Trophoblast cell (in vitro differentiated cells and primary cell): ENCODE measurements at regions not wholly inside any gene's neighbourhood (a gene's known extent, or its start where the extent isn't known, plus 50 kb on each side); places are given as distances from the start of the nearest gene placed in this dataset.

Experiments
- DNase-seq, 2 donors: peaks; one replicate each; pipeline ENCODE4 v3.0.0-alpha.2; 2016
- H2AFZ ChIP-seq: 2 replicates; pipeline ENCODE4 v1.6.1; 2013; ENCODE audit warnings: low read length, moderate library complexity, mild to moderate bottlenecking; ENCODE audit not compliant: insufficient read depth, poor library complexity
- H2AK5ac ChIP-seq: 2 replicates; pipeline ENCODE4 v1.6.1; 2013; ENCODE audit warnings: mild to moderate bottlenecking, low read length
- H2BK120ac ChIP-seq: 2 replicates; pipeline ENCODE4 v1.6.1; 2013; ENCODE audit warnings: low read length, mild to moderate bottlenecking, moderate library complexity; ENCODE audit not compliant: insufficient read depth, poor library complexity
- H2BK12ac ChIP-seq: 2 replicates; pipeline ENCODE4 v1.6.1; 2013; ENCODE audit warnings: mild to moderate bottlenecking, low read length, moderate library complexity
- H2BK5ac ChIP-seq: 2 replicates; pipeline ENCODE4 v1.6.1; 2013; ENCODE audit warnings: low read length, low read depth, moderate library complexity, mild to moderate bottlenecking; ENCODE audit not compliant: poor library complexity
- H3K14ac ChIP-seq: 2 replicates; pipeline ENCODE4 v1.6.1; 2013; ENCODE audit warnings: mild to moderate bottlenecking, low read length
- H3K18ac ChIP-seq: 2 replicates; pipeline ENCODE4 v1.6.1; 2013; ENCODE audit warnings: mild to moderate bottlenecking, low read length
- H3K23ac ChIP-seq: 2 replicates; pipeline ENCODE4 v1.6.1; 2013; ENCODE audit warnings: low read length
- H3K27ac ChIP-seq: 2 replicates; pipeline ENCODE4 v1.5.1; 2013; ENCODE audit warnings: low read depth, mild to moderate bottlenecking, inconsistent platforms, low read length, moderate library complexity
- H3K27me3 ChIP-seq: 2 replicates; pipeline ENCODE4 v1.6.1; 2013; ENCODE audit warnings: inconsistent platforms, mild to moderate bottlenecking, low read length, moderate library complexity; ENCODE audit not compliant: insufficient read depth
- H3K36me3 ChIP-seq, 2 experiments: 1 replicate in 1 of 2; 2 replicates in 1 of 2; pipeline ENCODE4 v1.6.1; 2013; ENCODE audit warnings: low read length in 2 of 2, mild to moderate bottlenecking in 2 of 2, moderate library complexity in 1 of 2; ENCODE audit not compliant: insufficient read depth in 2 of 2, control insufficient read depth in 1 of 2
- H3K4ac ChIP-seq: 2 replicates; pipeline ENCODE4 v1.6.1; 2013; ENCODE audit warnings: low read depth, mild to moderate bottlenecking, low read length, moderate library complexity
- H3K4me1 ChIP-seq, 2 experiments: 1 replicate in 1 of 2; 2 replicates in 1 of 2; pipeline ENCODE4 v1.6.1; 2013; ENCODE audit warnings: low read length in 2 of 2, mild to moderate bottlenecking in 2 of 2, moderate library complexity in 1 of 2; ENCODE audit not compliant: insufficient read depth in 2 of 2, control insufficient read depth in 1 of 2
- H3K4me2 ChIP-seq: 2 replicates; pipeline ENCODE4 v1.6.1; 2013; ENCODE audit warnings: inconsistent platforms, mild to moderate bottlenecking, low read length, moderate library complexity
- H3K4me3 ChIP-seq: 2 replicates; pipeline ENCODE4 v1.5.1; 2013; ENCODE audit warnings: mild to moderate bottlenecking, low read depth, low read length, inconsistent platforms
- H3K79me1 ChIP-seq: one replicate; pipeline ENCODE4 v1.6.1; 2013; ENCODE audit warnings: low read length
- H3K79me2 ChIP-seq: 2 replicates; pipeline ENCODE4 v1.6.1; 2013; ENCODE audit warnings: low read length, mild to moderate bottlenecking; ENCODE audit not compliant: control insufficient read depth, insufficient read depth, poor library complexity
- H3K9ac ChIP-seq: 2 replicates; pipeline ENCODE4 v1.6.1; 2013; ENCODE audit warnings: mild to moderate bottlenecking, low read length
- H3K9me3 ChIP-seq: 2 replicates; pipeline ENCODE4 v1.6.1; 2013; ENCODE audit warnings: low read depth, mild to moderate bottlenecking, control low read depth, inconsistent platforms, low read length; ENCODE audit not compliant: insufficient read depth
- H4K12ac ChIP-seq: 2 replicates; pipeline ENCODE4 v1.6.1; 2013; ENCODE audit warnings: low read depth, mild to moderate bottlenecking, low read length, moderate library complexity
- H4K8ac ChIP-seq: 2 replicates; pipeline ENCODE4 v1.6.1; 2013; ENCODE audit warnings: low read depth, mild to moderate bottlenecking, low read length, moderate library complexity
- H4K91ac ChIP-seq: one replicate; pipeline ENCODE4 v1.6.1; 2013; ENCODE audit warnings: low read depth, mild to moderate bottlenecking, low read length, moderate library complexity
- WGBS: extraction: QIAGEN DNeasy Blood & Tissue Kit; methylation state at CpG from one replicate; pipeline ENCODE4 v1.1.7; 2013; ENCODE audit warnings: missing lambda C conversion rate; ENCODE audit not compliant: insufficient read length, insufficient coverage; ENCODE audit errors: extremely low coverage; 5-methylcytosine and 5-hydroxymethylcytosine counted together

GRCh38 chr5:36792560-36793180 is 83.9 kb upstream of the NIPBL start:
- no peak overlapping the region for H2AFZ ChIP-seq
- H4K8ac ChIP-seq: no peak overlapping the region
- H2BK120ac ChIP-seq: no peak overlapping the region
- no peaks in the 10 kb centered on the region for H3K4me1 ChIP-seq
- H4K91ac ChIP-seq: no peak overlapping the region
- H3K79me2 ChIP-seq: no peaks in the 10 kb centered on the region
- no peak overlapping the region for H2AK5ac ChIP-seq
- no peaks in the 10 kb centered on the region for H3K36me3 ChIP-seq
- no peak overlapping the region for H3K9ac ChIP-seq
- WGBS: no CpG with 5 or more reads among the region's 4 CpGs
- no peak overlapping the region for H4K12ac ChIP-seq
- H3K18ac ChIP-seq: no peak overlapping the region
- no peak overlapping the region for H3K4ac ChIP-seq
- no peak for DNase-seq
- H3K23ac ChIP-seq: no peak overlapping the region
- no peak overlapping the region for H3K4me2 ChIP-seq
- no peak overlapping the region for H3K27ac ChIP-seq
- no peaks in the 10 kb centered on the region for H3K9me3 ChIP-seq
- no peak overlapping the region for H2BK12ac ChIP-seq
- no peaks in the 10 kb centered on the region for H3K79me1 ChIP-seq
- H3K14ac ChIP-seq: no peak overlapping the region
- no peak overlapping the region for H2BK5ac ChIP-seq
- H3K4me3 ChIP-seq: no peak overlapping the region
- no peaks in the 10 kb centered on the region for H3K27me3 ChIP-seq

- H3K23ac ChIP-seq: no peak overlapping the region
- H4K12ac ChIP-seq: no peak overlapping the region
- H3K9me3 ChIP-seq: no peaks in the 10 kb centered on the region
- H3K79me1 ChIP-seq: no peaks in the 10 kb centered on the region
- no peaks in the 10 kb centered on the region for H3K36me3 ChIP-seq
- no peak overlapping the region for H3K4me2 ChIP-seq
- H3K14ac ChIP-seq: no peak overlapping the region
- H3K4me1 ChIP-seq: no peaks in the 10 kb centered on the region
- H4K91ac ChIP-seq: no peak overlapping the region
- H2BK120ac ChIP-seq: no peak overlapping the region
- H2AK5ac ChIP-seq: no peak overlapping the region
- no peak overlapping the region for H4K8ac ChIP-seq
- H3K27ac ChIP-seq: no peak overlapping the region
- WGBS: no CpG with 5 or more reads among the region's 4 CpGs
- H3K27me3 ChIP-seq: no peaks in the 10 kb centered on the region
- H3K4me3 ChIP-seq: no peak overlapping the region
- no peak overlapping the region for H2BK12ac ChIP-seq
- H2AFZ ChIP-seq: no peak overlapping the region
- no peak overlapping the region for H3K18ac ChIP-seq
- DNase-seq: no peak
- no peak overlapping the region for H2BK5ac ChIP-seq
- H3K79me2 ChIP-seq: no peaks in the 10 kb centered on the region
- no peak overlapping the region for H3K9ac ChIP-seq
- no peak overlapping the region for H3K4ac ChIP-seq
Observed at GRCh38 chr5:36795366-36795765, 81.2 kb upstream of the NIPBL start.

GRCh38 chr5:36796155-36796554 is 80.4 kb upstream of the NIPBL start:
- no peak overlapping the region for H3K9ac ChIP-seq
- no peak overlapping the region for H3K4me3 ChIP-seq
- H3K36me3 ChIP-seq: no peaks in the 10 kb centered on the region
- H3K27me3 ChIP-seq: no peaks in the 10 kb centered on the region
- H3K14ac ChIP-seq: no peak overlapping the region
- H3K27ac ChIP-seq: no peak overlapping the region
- no peaks in the 10 kb centered on the region for H3K79me2 ChIP-seq
- no peak for DNase-seq
- H3K18ac ChIP-seq: no peak overlapping the region
- no peak overlapping the region for H3K4me2 ChIP-seq
- no peak overlapping the region for H2BK5ac ChIP-seq
- no peak overlapping the region for H2AK5ac ChIP-seq
- no peak overlapping the region for H3K4ac ChIP-seq
- H2AFZ ChIP-seq: no peak overlapping the region
- H4K8ac ChIP-seq: no peak overlapping the region
- no peaks in the 10 kb centered on the region for H3K9me3 ChIP-seq
- no peak overlapping the region for H4K12ac ChIP-seq
- H4K91ac ChIP-seq: no peak overlapping the region
- H2BK12ac ChIP-seq: no peak overlapping the region
- H3K79me1 ChIP-seq: no peaks in the 10 kb centered on the region
- H2BK120ac ChIP-seq: no peak overlapping the region
- no peaks in the 10 kb centered on the region for H3K4me1 ChIP-seq
- no peak overlapping the region for H3K23ac ChIP-seq
- WGBS: no CpG with 5 or more reads among the region's 3 CpGs

GRCh38 chr5:36801523-36801922 is 75.0 kb upstream of the NIPBL start:
- Histone ChIP-seq H4K12ac (no peak overlapping the region), H2BK12ac (no peak overlapping the region), H3K23ac (no peak overlapping the region), H2BK5ac (no peak overlapping the region), H3K79me1 (no peaks in the 10 kb centered on the region), H3K14ac (no peak overlapping the region), H3K27ac (no peak overlapping the region), H3K4me3 (no peak overlapping the region), H4K91ac (no peak overlapping the region), H3K36me3 (no peaks in the 10 kb centered on the region), H4K8ac (no peak overlapping the region), H3K9ac (no peak overlapping the region), H3K4me2 (no peak overlapping the region), H3K18ac (no peak overlapping the region), H2BK120ac (no peak overlapping the region), H3K4ac (no peak overlapping the region), H3K4me1 (no peaks in the 10 kb centered on the region), H3K9me3 (no peaks in the 10 kb centered on the region), H3K79me2 (no peaks in the 10 kb centered on the region), H3K27me3 (no peaks in the 10 kb centered on the region), H2AFZ (no peak overlapping the region), H2AK5ac (no peak overlapping the region)
- no peak for DNase-seq
